Large intestine (tissue), 3 donors: ENCODE measurements at regions not wholly inside any gene's neighbourhood (a gene's known extent, or its start where the extent isn't known, plus 50 kb on each side); places are given as distances from the start of the nearest gene placed in this dataset.

Experiments
- DNase-seq, 2 donors: peaks; one replicate each; pipeline versions ENCODE4 v3.0.0 to v3.0.0-alpha.2; 2013
- H3K27ac ChIP-seq: one replicate; pipeline ENCODE4 v1.5.1; 2013; ENCODE audit warnings: low read length
- H3K27me3 ChIP-seq: 2 replicates; pipeline ENCODE4 v1.6.1; 2013; ENCODE audit warnings: low read length; ENCODE audit not compliant: control insufficient read depth, insufficient read depth
- H3K36me3 ChIP-seq: 2 replicates; pipeline ENCODE4 v1.6.1; 2013; ENCODE audit warnings: low read length; ENCODE audit not compliant: control insufficient read depth, insufficient read depth
- H3K4me1 ChIP-seq: one replicate; pipeline ENCODE4 v1.6.1; 2013; ENCODE audit warnings: low read length; ENCODE audit not compliant: control insufficient read depth, insufficient read depth
- H3K4me3 ChIP-seq: one replicate; pipeline ENCODE4 v1.5.1; 2013; ENCODE audit warnings: low read length
- H3K9me3 ChIP-seq: one replicate; pipeline ENCODE4 v1.6.1; 2013; ENCODE audit warnings: mild to moderate bottlenecking, low read depth, low read length, moderate library complexity; ENCODE audit not compliant: control insufficient read depth
- WGBS: methylation state at CpG from one replicate; pipeline ENCODE4 v1.1.5; 2013; ENCODE audit warnings: low lambda C conversion rate; ENCODE audit not compliant: insufficient coverage; 5-methylcytosine and 5-hydroxymethylcytosine counted together

- no peak overlapping the region for H3K27ac ChIP-seq
- no peaks in the 10 kb centered on the region for H3K4me1 ChIP-seq
- no peak for DNase-seq
- H3K4me3 ChIP-seq, result no peak overlapping the region
- peaks cover 10% of the 10 kb centered on the region for H3K27me3 ChIP-seq
- no peaks in the 10 kb centered on the region for H3K36me3 ChIP-seq
- WGBS, result no CpG with 5 or more reads among the region's 12 CpGs
- H3K9me3 ChIP-seq, result no peaks in the 10 kb centered on the region
These were observed 168.4 kb upstream of the SMIM23 start for GRCh38 chr5:171617266-171617665.

- Histone ChIP-seq H3K9me3 (no peaks in the 10 kb centered on the region), H3K36me3 (no peaks in the 10 kb centered on the region), H3K27ac (no peak overlapping the region), H3K4me1 (no peaks in the 10 kb centered on the region), H3K4me3 (no peak overlapping the region), H3K27me3 (peaks cover 7% of the 10 kb centered on the region)
- DNase-seq, result no peak
- no CpG with 5 or more reads among the region's 19 CpGs for WGBS
These were observed 167.6 kb upstream of the SMIM23 start for GRCh38 chr5:171617817-171618591.

GRCh38 chr5:171619196-171619595 is 166.4 kb upstream of the SMIM23 start:
- WGBS, result no CpG with 5 or more reads among the region's 7 CpGs

GRCh38 chr5:171619744-171620143 is 165.9 kb upstream of the SMIM23 start:
- Histone ChIP-seq H3K27me3 (peaks cover 3% of the 10 kb centered on the region), H3K36me3 (no peaks in the 10 kb centered on the region), H3K9me3 (no peaks in the 10 kb centered on the region), H3K27ac (no peak overlapping the region), H3K4me1 (peaks cover 2% of the 10 kb centered on the region), H3K4me3 (no peak overlapping the region)
- no CpG with 5 or more reads among the region's 3 CpGs for WGBS
- DNase-seq, result no peak

More at GRCh38 chr5:171619196-171619595, 166.4 kb upstream of the SMIM23 start:
- Histone ChIP-seq H3K4me3 (no peak overlapping the region), H3K36me3 (no peaks in the 10 kb centered on the region), H3K27ac (no peak overlapping the region), H3K4me1 (peaks cover 2% of the 10 kb centered on the region), H3K27me3 (peaks cover 3% of the 10 kb centered on the region), H3K9me3 (no peaks in the 10 kb centered on the region)
- DNase-seq, result no peak

GRCh38 chr5:171622010-171622409 is 163.6 kb upstream of the SMIM23 start:
- Histone ChIP-seq H3K27me3 (peaks cover 2% of the 10 kb centered on the region), H3K4me3 (no peak overlapping the region), H3K4me1 (peaks cover 2% of the 10 kb centered on the region), H3K9me3 (no peaks in the 10 kb centered on the region), H3K27ac (no peak overlapping the region), H3K36me3 (no peaks in the 10 kb centered on the region)
- no peak for DNase-seq
- WGBS, result no CpG with 5 or more reads among the region's 2 CpGs

- no peak for DNase-seq
- no peak overlapping the region for H3K4me3 ChIP-seq
- H3K36me3 ChIP-seq, result no peaks in the 10 kb centered on the region
- WGBS, result no CpG with 5 or more reads among the region's 2 CpGs
- H3K4me1 ChIP-seq, result peaks cover 2% of the 10 kb centered on the region
- H3K27me3 ChIP-seq, result peaks cover 6% of the 10 kb centered on the region
- no peaks in the 10 kb centered on the region for H3K9me3 ChIP-seq
- no peak overlapping the region for H3K27ac ChIP-seq
These were observed 162.5 kb upstream of the SMIM23 start for GRCh38 chr5:171623107-171623506.

- DNase-seq, result peak in 1 of 2 donors; percentile 59
- Histone ChIP-seq H3K9me3 (no peaks in the 10 kb centered on the region), H3K36me3 (no peaks in the 10 kb centered on the region), H3K4me1 (peaks cover 2% of the 10 kb centered on the region), H3K27ac (no peak overlapping the region), H3K27me3 (peaks cover 11% of the 10 kb centered on the region), H3K4me3 (no peak overlapping the region)
- WGBS, result no CpG with 5 or more reads among the region's 11 CpGs
These were observed 162.0 kb upstream of the SMIM23 start for GRCh38 chr5:171623551-171624097.

GRCh38 chr5:171624396-171624795 is 161.2 kb upstream of the SMIM23 start:
- no peaks in the 10 kb centered on the region for H3K9me3 ChIP-seq
- H3K4me3 ChIP-seq, result no peak overlapping the region
- H3K27ac ChIP-seq, result no peak overlapping the region
- no CpG with 5 or more reads among the region's 5 CpGs for WGBS
- H3K27me3 ChIP-seq, result peaks cover 19% of the 10 kb centered on the region
- peaks cover 2% of the 10 kb centered on the region for H3K4me1 ChIP-seq
- no peaks in the 10 kb centered on the region for H3K36me3 ChIP-seq
- no peak for DNase-seq

- H3K9me3 ChIP-seq, result no peaks in the 10 kb centered on the region
- WGBS, result no CpG with 5 or more reads among the region's 10 CpGs
- H3K36me3 ChIP-seq, result no peaks in the 10 kb centered on the region
- no peak overlapping the region for H3K27ac ChIP-seq
- DNase-seq, result no peak
- H3K4me3 ChIP-seq, result no peak overlapping the region
- peaks cover 29% of the 10 kb centered on the region for H3K27me3 ChIP-seq
- peaks cover 5% of the 10 kb centered on the region for H3K4me1 ChIP-seq
These were observed 160.0 kb upstream of the SMIM23 start for GRCh38 chr5:171625646-171626045.

GRCh38 chr5:171627936-171628632 is 157.5 kb upstream of the SMIM23 start:
- Histone ChIP-seq H3K4me1 (peaks cover 5% of the 10 kb centered on the region), H3K36me3 (no peaks in the 10 kb centered on the region), H3K27ac (no peak overlapping the region), H3K4me3 (no peak overlapping the region), H3K9me3 (no peaks in the 10 kb centered on the region), H3K27me3 (peaks cover 32% of the 10 kb centered on the region)
- no peak for DNase-seq
- WGBS, result no CpG with 5 or more reads among the region's 9 CpGs
